ENCODE measurements at regions not wholly inside any gene's neighbourhood (a gene's known extent, or its start where the extent isn't known, plus 50 kb on each side); places are given as distances from the start of the nearest gene placed in this dataset.

DNA sequence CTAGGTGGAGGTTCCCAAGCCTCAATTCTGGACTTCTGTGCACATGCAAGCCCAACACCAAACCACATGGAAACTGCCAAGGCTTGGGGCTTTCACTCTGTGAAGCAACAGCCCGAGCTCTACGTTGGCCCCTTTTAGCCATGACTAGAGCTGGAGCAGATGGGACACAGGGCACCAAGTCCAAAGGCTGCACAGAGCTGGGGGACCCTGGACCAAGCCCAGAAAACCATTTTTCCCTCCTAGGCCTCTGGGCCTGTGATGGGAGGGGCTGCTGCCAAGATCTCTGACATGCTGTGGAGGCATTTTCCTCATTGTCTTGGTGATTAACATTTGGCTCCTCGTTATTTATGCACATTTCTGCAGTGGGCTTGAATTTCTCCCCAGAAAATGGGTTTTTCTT is 258.7 kb upstream of the ACTRT1 start:
- TF ChIP-seq, protein P1, sequence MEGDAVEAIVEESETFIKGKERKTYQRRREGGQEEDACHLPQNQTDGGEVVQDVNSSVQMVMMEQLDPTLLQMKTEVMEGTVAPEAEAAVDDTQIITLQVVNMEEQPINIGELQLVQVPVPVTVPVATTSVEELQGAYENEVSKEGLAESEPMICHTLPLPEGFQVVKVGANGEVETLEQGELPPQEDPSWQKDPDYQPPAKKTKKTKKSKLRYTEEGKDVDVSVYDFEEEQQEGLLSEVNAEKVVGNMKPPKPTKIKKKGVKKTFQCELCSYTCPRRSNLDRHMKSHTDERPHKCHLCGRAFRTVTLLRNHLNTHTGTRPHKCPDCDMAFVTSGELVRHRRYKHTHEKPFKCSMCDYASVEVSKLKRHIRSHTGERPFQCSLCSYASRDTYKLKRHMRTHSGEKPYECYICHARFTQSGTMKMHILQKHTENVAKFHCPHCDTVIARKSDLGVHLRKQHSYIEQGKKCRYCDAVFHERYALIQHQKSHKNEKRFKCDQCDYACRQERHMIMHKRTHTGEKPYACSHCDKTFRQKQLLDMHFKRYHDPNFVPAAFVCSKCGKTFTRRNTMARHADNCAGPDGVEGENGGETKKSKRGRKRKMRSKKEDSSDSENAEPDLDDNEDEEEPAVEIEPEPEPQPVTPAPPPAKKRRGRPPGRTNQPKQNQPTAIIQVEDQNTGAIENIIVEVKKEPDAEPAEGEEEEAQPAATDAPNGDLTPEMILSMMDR (IDR thresholded peaks at IDR 0.05), result no peak
- TF ChIP-seq EZH2 (IDR thresholded peaks at IDR 0.05), result no peak
- TF ChIP-seq EZH2phosphoT487 (IDR thresholded peaks at IDR 0.05), result no peak
